IMR-90 (cell line): ENCODE measurements at regions not wholly inside any gene's neighbourhood (a gene's known extent, or its start where the extent isn't known, plus 50 kb on each side); places are given as distances from the start of the nearest gene placed in this dataset.

ENCODE experiments used
- ATAC-seq: fragments of 200-7000 bp; cut with Tn5 transposase; 2 replicates; pipeline ENCODE4 v1.9.1; 2020; ENCODE audit warnings: low read depth, mild to moderate bottlenecking, moderate library complexity
- BruUV-seq: library from RNA; stranded (reverse); fragments of 400-500 nt; replicated peaks from 2 replicates; lab custom pipeline; 2021; lab: Mats Ljungman, UMichigan
- CTCF ChIA-PET: fragments of 300-600 bp; formaldehyde crosslinking; extraction: SDS; loops from one replicate; lab custom pipeline; 2021; ENCODE audit warnings: antibody characterized with exemption; lab: Yijun Ruan, JAX
- POLR2A ChIA-PET: fragments of 300-600 bp; sonication (Branson Sonifier 250); formaldehyde crosslinking; loops from one replicate; lab custom pipeline; 2022; ENCODE audit warnings: antibody characterized with exemption; ENCODE audit not compliant: unreplicated experiment; lab: Charles Lee
- DNase-seq: peaks from one replicate; pipeline ENCODE4 v3.0.0; 2013
- H2AFZ ChIP-seq: replicated peaks from 2 replicates; pipeline ENCODE3; 2013; ENCODE audit warnings: low read length, mild to moderate bottlenecking; ENCODE audit not compliant: poor library complexity
- H2AK5ac ChIP-seq: 2 replicates; pipeline ENCODE4 v1.6.1; 2013; ENCODE audit warnings: low read depth, low read length, inconsistent platforms
- H2AK9ac ChIP-seq: replicated peaks from 2 replicates; pipeline ENCODE3; 2013; ENCODE audit warnings: mild to moderate bottlenecking, low read depth, low read length, moderate library complexity; ENCODE audit not compliant: poor library complexity
- H2BK120ac ChIP-seq: 2 replicates; pipeline ENCODE4 v1.6.1; 2013; ENCODE audit warnings: low read depth, low read length, inconsistent platforms
- H2BK15ac ChIP-seq: 3 replicates; pipeline ENCODE4 v1.6.1; 2013; ENCODE audit warnings: low read depth, low read length, inconsistent platforms
- H2BK20ac ChIP-seq: 2 replicates; pipeline ENCODE4 v1.6.1; 2013; ENCODE audit warnings: low read depth, mild to moderate bottlenecking, inconsistent platforms, low read length, moderate library complexity
- H2BK5ac ChIP-seq: 2 replicates; pipeline ENCODE4 v1.6.1; 2013; ENCODE audit warnings: mild to moderate bottlenecking, low read depth, low read length, inconsistent platforms; ENCODE audit not compliant: poor library complexity, severe bottlenecking
- H3K14ac ChIP-seq: replicated peaks from 2 replicates; pipeline ENCODE4 v1.6.1; 2013; ENCODE audit warnings: low read depth, low read length, inconsistent platforms
- H3K18ac ChIP-seq: 2 replicates; pipeline ENCODE4 v1.6.1; 2013; ENCODE audit warnings: low read depth, low read length, control low read depth
- H3K23ac ChIP-seq: 2 replicates; pipeline ENCODE4 v1.6.1; 2013; ENCODE audit warnings: low read depth, low read length, inconsistent platforms
- H3K27ac ChIP-seq: 2 replicates; pipeline ENCODE4 v1.5.1; 2013; ENCODE audit warnings: mild to moderate bottlenecking, control low read depth, low read length; ENCODE audit not compliant: insufficient read depth
- H3K27me3 ChIP-seq: 2 replicates; pipeline ENCODE4 v1.6.1; 2013; ENCODE audit warnings: low read length; ENCODE audit not compliant: control insufficient read depth, insufficient read depth
- H3K36me3 ChIP-seq: 2 replicates; pipeline ENCODE4 v1.6.1; 2013; ENCODE audit warnings: low read length, mixed read lengths; ENCODE audit not compliant: control insufficient read depth, insufficient read depth
- H3K4ac ChIP-seq: 2 replicates; pipeline ENCODE4 v1.6.1; 2013; ENCODE audit warnings: low read depth, low read length, inconsistent platforms
- H3K4me1 ChIP-seq: 2 replicates; pipeline ENCODE4 v1.6.1; 2013; ENCODE audit warnings: low read length, mixed read lengths; ENCODE audit not compliant: control insufficient read depth, insufficient read depth
- H3K4me2 ChIP-seq: 2 replicates; pipeline ENCODE4 v1.6.1; 2013; ENCODE audit warnings: low read depth, mild to moderate bottlenecking, control low read depth, low read length, moderate library complexity
- H3K4me3 ChIP-seq: 2 replicates; pipeline ENCODE4 v1.5.1; 2013; ENCODE audit warnings: low read depth, mild to moderate bottlenecking, control low read depth, low read length, moderate library complexity; ENCODE audit not compliant: insufficient read depth
- H3K56ac ChIP-seq: 2 replicates; pipeline ENCODE4 v1.6.1; 2013; ENCODE audit warnings: low read length, inconsistent platforms; ENCODE audit not compliant: insufficient read depth; ENCODE audit errors: extremely low read depth
- H3K79me1 ChIP-seq, 2 experiments: 2 replicates each; pipeline ENCODE4 v1.6.1; 2013; ENCODE audit warnings: low read length in 2 of 2, inconsistent platforms in 1 of 2, low read depth in 1 of 2
- H3K9ac ChIP-seq: 2 replicates; pipeline ENCODE4 v1.6.1; 2013; ENCODE audit warnings: low read depth, low read length, control low read depth
- H3K9me1 ChIP-seq: 2 replicates; pipeline ENCODE4 v1.6.1; 2013; ENCODE audit warnings: low read length, inconsistent platforms; ENCODE audit not compliant: insufficient read depth
- H3K9me3 ChIP-seq: 2 replicates; pipeline ENCODE4 v1.6.1; 2013; ENCODE audit warnings: low read length; ENCODE audit not compliant: control insufficient read depth, insufficient read depth
- H4K20me1 ChIP-seq: 2 replicates; pipeline ENCODE4 v1.6.1; 2013; ENCODE audit warnings: low read length, inconsistent platforms; ENCODE audit not compliant: insufficient read depth
- H4K5ac ChIP-seq: 2 replicates; pipeline ENCODE4 v1.6.1; 2013; ENCODE audit warnings: mild to moderate bottlenecking, low read depth, low read length, control low read depth
- H4K8ac ChIP-seq, 2 experiments: 2 replicates each; pipeline ENCODE4 v1.6.1; 2013; ENCODE audit warnings: low read depth in 2 of 2, low read length in 2 of 2, control low read depth in 1 of 2, inconsistent platforms in 1 of 2
- H4K91ac ChIP-seq: 2 replicates; pipeline ENCODE4 v1.6.1; 2013; ENCODE audit warnings: low read depth, low read length, inconsistent platforms; ENCODE audit not compliant: insufficient read depth
- BHLHE40 ChIP-seq: fragments of 150-350 bp; IDR thresholded peaks from 2 replicates; pipeline ENCODE4 v1.6.1; 2016; ENCODE audit warnings: mild to moderate bottlenecking, low read depth, low read length
- CEBPB ChIP-seq: IDR thresholded peaks from 2 replicates; pipeline ENCODE4 v1.6.1; 2012; ENCODE audit warnings: low read depth, low read length, improper control_type of control experiment
- CHD1 ChIP-seq: IDR thresholded peaks from 2 replicates; pipeline ENCODE4 v1.6.1; 2012; ENCODE audit warnings: low read depth, low read length, improper control_type of control experiment
- MAZ ChIP-seq: IDR thresholded peaks from 2 replicates; pipeline ENCODE4 v1.6.1; 2012; ENCODE audit warnings: low read depth, mild to moderate bottlenecking, low read length, improper control_type of control experiment, moderate library complexity, borderline replicate concordance
- MXI1 ChIP-seq: IDR thresholded peaks from 2 replicates; pipeline ENCODE4 v1.6.1; 2012; ENCODE audit warnings: low read depth, mild to moderate bottlenecking, low read length, moderate library complexity, borderline replicate concordance
- NFE2L2 ChIP-seq: fragments of 150-350 bp; IDR thresholded peaks from 2 replicates; pipeline ENCODE4 v1.6.1; 2016; ENCODE audit warnings: low read depth, mild to moderate bottlenecking, low read length
- POLR2A ChIP-seq: IDR thresholded peaks from 2 replicates; pipeline ENCODE4 v1.6.1; 2012; ENCODE audit warnings: mild to moderate bottlenecking, low read depth, low read length
- RAD21 ChIP-seq: IDR thresholded peaks from 2 replicates; pipeline ENCODE4 v1.6.1; 2012; ENCODE audit warnings: low read length, improper control_type of control experiment
- RFX5 ChIP-seq: IDR thresholded peaks from 2 replicates; pipeline ENCODE4 v1.8.0; 2012; ENCODE audit warnings: low read depth, mild to moderate bottlenecking, low read length, moderate library complexity
- SMC3 ChIP-seq: fragments of 150-350 bp; IDR thresholded peaks from 2 replicates; pipeline ENCODE4 v1.6.1; 2016; ENCODE audit warnings: low read depth, mild to moderate bottlenecking, antibody characterized with exemption, low read length, moderate library complexity
- WGBS, 2 experiments: methylation state at CpG; one replicate each; pipeline versions ENCODE4 v1.1.5 to v1.1.7; 2013; ENCODE audit warnings: missing lambda C conversion rate in 2 of 2; ENCODE audit not compliant: insufficient read length in 1 of 2; ENCODE audit errors: extremely low coverage in 2 of 2; 5-methylcytosine and 5-hydroxymethylcytosine counted together
- dilution Hi-C: fragments of 300-500 bp; cut with HindIII; formaldehyde crosslinking; loops from one replicate; pipeline ENCODE4 v1.14.3; 2018; ENCODE audit warnings: low sequenced_read_pairs; ENCODE audit not compliant: unreplicated experiment
- in situ Hi-C: fragments of 300-500 bp; cut with MboI; formaldehyde crosslinking; loops from 3 replicates; pipeline ENCODE4 v1.14.3; 2019; ENCODE audit warnings: low sequenced_read_pairs, inconsistent platforms, mixed read lengths
- intact Hi-C: fragments of 100-400 bp; cut with micrococcal nuclease; formaldehyde crosslinking; loops from 2 replicates; pipeline ENCODE4 v1.10.0; 2022
- TF ChIP-seq, protein P1 (sequence below): conservative IDR thresholded peaks from 2 replicates; pipeline ENCODE4 v1.5.1; 2012; ENCODE audit warnings: mild to moderate bottlenecking, low read depth, low read length, improper control_type of control experiment
- TF ChIP-seq, protein P2 (sequence below): fragments of 150-350 bp; IDR thresholded peaks from 2 replicates; pipeline ENCODE4 v1.6.1; 2017; ENCODE audit warnings: mild to moderate bottlenecking, antibody characterized with exemption, low read length, low read depth

DNA sequence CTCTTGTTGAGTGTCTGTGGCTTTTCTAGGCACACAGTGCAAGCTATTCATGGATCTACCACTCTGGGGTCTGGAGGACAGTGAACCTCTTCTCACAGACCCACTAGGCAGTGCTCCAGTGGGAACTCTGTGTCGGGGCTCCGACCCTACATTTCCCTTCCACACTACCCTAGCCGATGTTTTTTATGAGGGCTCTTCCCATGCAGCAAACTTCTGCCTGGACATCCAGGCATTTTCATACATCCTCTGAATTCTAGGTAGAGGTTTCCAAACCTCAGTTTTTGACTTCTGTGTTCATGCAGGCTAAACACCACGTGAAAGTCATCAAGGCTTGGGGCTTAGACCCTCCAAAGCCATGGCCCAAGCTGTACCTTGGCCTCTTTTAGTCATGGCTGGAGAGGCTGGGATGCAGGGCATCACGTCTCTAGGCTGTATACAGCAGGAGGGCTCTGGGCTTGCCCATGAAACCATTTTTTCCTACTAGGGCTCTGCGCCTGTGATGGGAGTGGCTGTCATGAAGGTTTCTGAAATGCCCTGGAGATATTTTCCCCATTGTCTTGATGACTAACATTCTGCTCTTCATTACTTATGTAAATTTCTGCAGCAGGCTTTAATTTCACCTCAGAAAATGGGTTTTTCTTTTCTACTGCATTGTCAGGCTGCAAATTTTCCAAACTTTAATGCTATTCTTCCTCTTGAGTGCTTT is 249.8 kb upstream of the CPEB2 start:
- Histone ChIP-seq H4K8ac (no peak overlapping the region), H3K27ac (no peak overlapping the region), H4K5ac (no peak overlapping the region), H3K4me1 (no peaks in the 10 kb centered on the region), H3K4me3 (no peak overlapping the region), H2BK5ac (no peak overlapping the region), H3K9me3 (peaks cover 5% of the 10 kb centered on the region), H3K23ac (no peak overlapping the region), H3K4me2 (no peak overlapping the region), H3K79me1 (no peaks in the 10 kb centered on the region), H2BK15ac (no peak overlapping the region), H2AK9ac (no peak overlapping the region), H3K14ac (no peak overlapping the region), H4K20me1 (no peaks in the 10 kb centered on the region), H2AFZ (no peak overlapping the region), H3K9ac (no peak overlapping the region), H3K56ac (no peak overlapping the region), H2BK120ac (no peak overlapping the region), H2BK20ac (no peak overlapping the region), H3K9me1 (no peaks in the 10 kb centered on the region), H3K18ac (no peak overlapping the region), H4K91ac (no peak overlapping the region), H3K4ac (no peak overlapping the region), H3K27me3 (no peaks in the 10 kb centered on the region), H3K36me3 (no peaks in the 10 kb centered on the region), H2AK5ac (no peak overlapping the region)
- CTCF ChIA-PET = no interaction called here
- DNase-seq = no peak
- intact Hi-C loops (no loop called here), in situ Hi-C loops (no loop called here), dilution Hi-C loops (no loop called here)
- no TSS peak for BruUV-seq
- no peak for ATAC-seq
- WGBS, 2 experiments = 17% methylated on average over 1 of the region's 6 CpGs; no CpG with 5 or more reads in 1 of the 2 experiments
- TF ChIP-seq MAZ = no peak
- TF ChIP-seq BHLHE40 = no peak
- no peak for TF ChIP-seq RAD21
- TF ChIP-seq RFX5 = no peak
- no peak for TF ChIP-seq CEBPB
- TF ChIP-seq, protein P1, sequence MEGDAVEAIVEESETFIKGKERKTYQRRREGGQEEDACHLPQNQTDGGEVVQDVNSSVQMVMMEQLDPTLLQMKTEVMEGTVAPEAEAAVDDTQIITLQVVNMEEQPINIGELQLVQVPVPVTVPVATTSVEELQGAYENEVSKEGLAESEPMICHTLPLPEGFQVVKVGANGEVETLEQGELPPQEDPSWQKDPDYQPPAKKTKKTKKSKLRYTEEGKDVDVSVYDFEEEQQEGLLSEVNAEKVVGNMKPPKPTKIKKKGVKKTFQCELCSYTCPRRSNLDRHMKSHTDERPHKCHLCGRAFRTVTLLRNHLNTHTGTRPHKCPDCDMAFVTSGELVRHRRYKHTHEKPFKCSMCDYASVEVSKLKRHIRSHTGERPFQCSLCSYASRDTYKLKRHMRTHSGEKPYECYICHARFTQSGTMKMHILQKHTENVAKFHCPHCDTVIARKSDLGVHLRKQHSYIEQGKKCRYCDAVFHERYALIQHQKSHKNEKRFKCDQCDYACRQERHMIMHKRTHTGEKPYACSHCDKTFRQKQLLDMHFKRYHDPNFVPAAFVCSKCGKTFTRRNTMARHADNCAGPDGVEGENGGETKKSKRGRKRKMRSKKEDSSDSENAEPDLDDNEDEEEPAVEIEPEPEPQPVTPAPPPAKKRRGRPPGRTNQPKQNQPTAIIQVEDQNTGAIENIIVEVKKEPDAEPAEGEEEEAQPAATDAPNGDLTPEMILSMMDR = no peak
- no peak for TF ChIP-seq SMC3
- no peak for TF ChIP-seq MXI1
- TF ChIP-seq CHD1 = no peak
- TF ChIP-seq POLR2A = no peak
- TF ChIP-seq, protein P2, sequence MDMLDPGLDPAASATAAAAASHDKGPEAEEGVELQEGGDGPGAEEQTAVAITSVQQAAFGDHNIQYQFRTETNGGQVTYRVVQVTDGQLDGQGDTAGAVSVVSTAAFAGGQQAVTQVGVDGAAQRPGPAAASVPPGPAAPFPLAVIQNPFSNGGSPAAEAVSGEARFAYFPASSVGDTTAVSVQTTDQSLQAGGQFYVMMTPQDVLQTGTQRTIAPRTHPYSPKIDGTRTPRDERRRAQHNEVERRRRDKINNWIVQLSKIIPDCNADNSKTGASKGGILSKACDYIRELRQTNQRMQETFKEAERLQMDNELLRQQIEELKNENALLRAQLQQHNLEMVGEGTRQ = no peak
- no peak for TF ChIP-seq NFE2L2
- POLR2A ChIA-PET = no interaction called here
